ENCODE measurements at regions not wholly inside any gene's neighbourhood (a gene's known extent, or its start where the extent isn't known, plus 50 kb on each side); places are given as distances from the start of the nearest gene placed in this dataset.

DNA sequence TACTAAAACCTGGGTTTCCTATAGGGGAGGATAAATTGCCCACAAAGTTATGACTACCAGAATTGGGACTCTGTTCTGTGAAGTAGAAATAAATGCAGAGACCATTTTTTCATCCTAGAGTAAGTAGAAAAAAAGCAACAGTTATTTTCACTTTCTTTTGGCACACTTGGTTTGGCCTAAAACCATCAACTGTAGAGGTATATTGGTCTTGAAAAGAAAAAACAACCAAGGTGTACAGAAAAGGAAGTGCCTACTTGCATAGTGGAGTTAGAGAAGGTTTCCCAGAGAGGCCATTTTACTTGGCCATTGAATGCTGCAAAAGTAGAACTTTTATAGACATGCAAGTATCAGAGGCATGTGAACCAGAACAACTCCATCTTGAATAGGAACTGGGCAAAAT lies 89.4 kb upstream of the TACR1 start:
- DNase-seq, result no peak
- Mint-ChIP-seq H3K9me3 (peaks cover 1% of the 10 kb centered on the region), H3K27me3 (peaks cover 20% of the 10 kb centered on the region), H3K27ac (no peak overlapping the region), H3K4me3 (no peak overlapping the region), H3K36me3 (ENCODE audit: low read depth) (peaks cover 6% of the 10 kb centered on the region), H3K4me1 (ENCODE audit: low read depth) (no peaks in the 10 kb centered on the region)
- ATAC-seq (ENCODE audit: poor library complexity), result no peak
- intact Hi-C loops (cut with DNase I, micrococcal nuclease), result no loop called here
- Histone ChIP-seq H3K27me3 (ENCODE audit: control insufficient read depth in 1 of 2, insufficient read depth in 2 of 2, low read length in 2 of 2) (peaks cover 0 to 4% of the 10 kb centered on the region in 2 experiments), H3K4me1 (ENCODE audit: insufficient read depth, low read length) (no peaks in the 10 kb centered on the region), H3K36me3 (ENCODE audit: insufficient read depth, low read length) (no peaks in the 10 kb centered on the region), H3K27ac (ENCODE audit: low read depth in 1 of 2, low read length in 2 of 2) (no peak overlapping the region), H3K4me3 (ENCODE audit: low read length) (no peak overlapping the region), H3K9me3 (ENCODE audit: control insufficient read depth in 1 of 2, insufficient read depth in 1 of 2, low read length in 2 of 2) (no peaks in the 10 kb centered on the region)
- TF ChIP-seq, protein P1, sequence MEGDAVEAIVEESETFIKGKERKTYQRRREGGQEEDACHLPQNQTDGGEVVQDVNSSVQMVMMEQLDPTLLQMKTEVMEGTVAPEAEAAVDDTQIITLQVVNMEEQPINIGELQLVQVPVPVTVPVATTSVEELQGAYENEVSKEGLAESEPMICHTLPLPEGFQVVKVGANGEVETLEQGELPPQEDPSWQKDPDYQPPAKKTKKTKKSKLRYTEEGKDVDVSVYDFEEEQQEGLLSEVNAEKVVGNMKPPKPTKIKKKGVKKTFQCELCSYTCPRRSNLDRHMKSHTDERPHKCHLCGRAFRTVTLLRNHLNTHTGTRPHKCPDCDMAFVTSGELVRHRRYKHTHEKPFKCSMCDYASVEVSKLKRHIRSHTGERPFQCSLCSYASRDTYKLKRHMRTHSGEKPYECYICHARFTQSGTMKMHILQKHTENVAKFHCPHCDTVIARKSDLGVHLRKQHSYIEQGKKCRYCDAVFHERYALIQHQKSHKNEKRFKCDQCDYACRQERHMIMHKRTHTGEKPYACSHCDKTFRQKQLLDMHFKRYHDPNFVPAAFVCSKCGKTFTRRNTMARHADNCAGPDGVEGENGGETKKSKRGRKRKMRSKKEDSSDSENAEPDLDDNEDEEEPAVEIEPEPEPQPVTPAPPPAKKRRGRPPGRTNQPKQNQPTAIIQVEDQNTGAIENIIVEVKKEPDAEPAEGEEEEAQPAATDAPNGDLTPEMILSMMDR (IDR thresholded peaks at IDR 0.05), result no peak
- POLR2A ChIA-PET, result no interaction called here
- CTCF ChIA-PET, result no interaction called here

DNA sequence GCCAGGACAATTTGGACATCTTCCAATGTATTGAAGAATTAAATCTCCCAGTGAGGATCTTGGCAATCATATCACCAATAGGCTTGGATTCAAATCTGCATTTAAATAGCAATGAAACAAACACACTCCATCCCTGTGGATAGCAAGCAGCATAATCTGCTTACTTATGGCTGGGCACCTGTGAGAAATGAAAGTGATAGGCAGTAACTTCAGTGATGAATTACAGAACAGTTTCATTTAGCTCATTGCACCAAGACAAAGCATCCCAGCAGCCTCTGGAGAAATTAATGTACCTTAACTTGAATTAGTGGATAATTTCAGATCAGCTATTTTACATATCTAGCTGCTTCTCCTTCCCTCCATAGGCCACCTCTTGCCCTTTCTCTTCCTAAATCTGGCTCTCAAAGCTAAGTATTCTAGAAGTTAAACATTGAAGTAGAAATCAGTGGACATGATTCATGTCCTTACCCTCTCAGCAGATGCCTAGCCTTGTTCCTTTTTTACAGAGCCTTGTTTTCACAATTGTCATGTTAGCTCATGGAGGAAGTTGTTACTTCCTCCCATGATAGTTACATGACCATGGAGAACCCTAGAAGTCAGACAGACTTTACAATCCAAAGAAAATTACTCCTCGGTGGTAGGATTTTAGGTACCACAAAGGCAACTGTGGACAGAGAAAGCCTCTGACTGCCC lies 88.5 kb upstream of the TACR1 start:
- Histone ChIP-seq H3K9me3 (ENCODE audit: control insufficient read depth in 1 of 2, insufficient read depth in 1 of 2, low read length in 2 of 2) (no peaks in the 10 kb centered on the region), H3K27me3 (ENCODE audit: control insufficient read depth in 1 of 2, insufficient read depth in 2 of 2, low read length in 2 of 2) (peaks cover 0 to 4% of the 10 kb centered on the region in 2 experiments), H3K4me3 (ENCODE audit: low read length) (no peak overlapping the region), H3K27ac (ENCODE audit: low read depth in 1 of 2, low read length in 2 of 2) (no peak overlapping the region), H3K4me1 (ENCODE audit: insufficient read depth, low read length) (no peaks in the 10 kb centered on the region), H3K36me3 (ENCODE audit: insufficient read depth, low read length) (no peaks in the 10 kb centered on the region)
- DNase-seq (peak in 3 of 14 experiments; percentile 2 to 13 (median 6)), ATAC-seq (ENCODE audit: poor library complexity) (no peak)
- H3K27me3 Mint-ChIP-seq, result peaks cover 20% of the 10 kb centered on the region
- ChIA-PET CTCF (no interaction called here), POLR2A (no interaction called here)
- H3K27ac Mint-ChIP-seq, result no peak overlapping the region
- H3K36me3 Mint-ChIP-seq (ENCODE audit: low read depth), result peaks cover 6% of the 10 kb centered on the region
- H3K9me3 Mint-ChIP-seq, result peaks cover 1% of the 10 kb centered on the region
- intact Hi-C loops (cut with DNase I, micrococcal nuclease), result no loop called here
- H3K4me1 Mint-ChIP-seq (ENCODE audit: low read depth), result no peaks in the 10 kb centered on the region
- TF ChIP-seq, protein P1 (IDR thresholded peaks at IDR 0.05), result no peak
- no peak overlapping the region for H3K4me3 Mint-ChIP-seq

GRCh38 chr2:75284345-75284744 lies 85.0 kb upstream of the TACR1 start:
- no peak for ATAC-seq (ENCODE audit: poor library complexity)
- no peak for DNase-seq
- Mint-ChIP-seq H3K27ac (no peak overlapping the region), H3K9me3 (no peaks in the 10 kb centered on the region), H3K36me3 (ENCODE audit: low read depth) (peaks cover 14% of the 10 kb centered on the region), H3K4me1 (ENCODE audit: low read depth) (no peaks in the 10 kb centered on the region), H3K27me3 (peaks cover 20% of the 10 kb centered on the region), H3K4me3 (no peak overlapping the region)
- intact Hi-C loops (cut with DNase I, micrococcal nuclease), result no loop called here
- Histone ChIP-seq H3K9me3 (ENCODE audit: control insufficient read depth in 1 of 2, insufficient read depth in 1 of 2, low read length in 2 of 2) (no peaks in the 10 kb centered on the region), H3K4me1 (ENCODE audit: insufficient read depth, low read length) (no peaks in the 10 kb centered on the region), H3K27me3 (ENCODE audit: control insufficient read depth in 1 of 2, insufficient read depth in 2 of 2, low read length in 2 of 2) (peaks cover 0 to 4% of the 10 kb centered on the region in 2 experiments), H3K27ac (ENCODE audit: low read depth in 1 of 2, low read length in 2 of 2) (no peak overlapping the region), H3K4me3 (ENCODE audit: low read length) (no peak overlapping the region), H3K36me3 (ENCODE audit: insufficient read depth, low read length) (no peaks in the 10 kb centered on the region)
- CTCF ChIA-PET, result no interaction called here
- POLR2A ChIA-PET, result no interaction called here
- TF ChIP-seq, protein P1 (IDR thresholded peaks at IDR 0.05), result no peak

All from CD4-positive, alpha-beta T cell (primary cell).